NCI-H82 treated with DMSO at 0.1 percent for 48 hours (cell line): ENCODE measurements at regions not wholly inside any gene's neighbourhood (a gene's known extent, or its start where the extent isn't known, plus 50 kb on each side); places are given as distances from the start of the nearest gene placed in this dataset.
A peak's percentile ranks its signal among the peaks of the same experiment; 100 is the strongest.
"Not testable (repeated sequence)": the region's sequence is repeated elsewhere in the genome, so short reads cannot be mapped to it uniquely, and the experiment has no call there.

Experiments
- DNase-seq: peaks from one replicate; lab custom pipeline; 2025; ENCODE audit not compliant: unreplicated experiment; lab: John Stamatoyannopoulos, UW

- no peak for DNase-seq
These were observed 825.6 kb downstream of the MTRR start for GRCh38 chr5:8694545-8694944.

GRCh38 chr5:8695902-8696845, 827.2 kb downstream of the MTRR start:
- DNase-seq = no peak

GRCh38 chr5:8700222-8700621, 831.3 kb downstream of the MTRR start:
- no peak for DNase-seq

GRCh38 chr5:8700671-8701070, 831.7 kb downstream of the MTRR start:
- no peak for DNase-seq

GRCh38 chr5:8701251-8701650, 832.3 kb downstream of the MTRR start:
- DNase-seq = no peak

- DNase-seq = no peak
These were observed 835.4 kb downstream of the SEMA5A start for GRCh38 chr5:8710426-8710930.

GRCh38 chr5:8714198-8714597, 831.7 kb downstream of the SEMA5A start:
- no peak for DNase-seq

GRCh38 chr5:8714861-8715260, 831.0 kb downstream of the SEMA5A start:
- DNase-seq = no peak

- no peak for DNase-seq
These were observed 826.1 kb downstream of the SEMA5A start for GRCh38 chr5:8719796-8720195.

- DNase-seq = no peak
These were observed 825.4 kb downstream of the SEMA5A start for GRCh38 chr5:8720506-8720905.

GRCh38 chr5:8721536-8721935, 824.3 kb downstream of the SEMA5A start:
- DNase-seq = no peak

GRCh38 chr5:8726383-8727036, 819.4 kb downstream of the SEMA5A start:
- no peak for DNase-seq

- DNase-seq = no peak
These were observed 818.5 kb downstream of the SEMA5A start for GRCh38 chr5:8727396-8727795.

- no peak for DNase-seq
These were observed 816.4 kb downstream of the SEMA5A start for GRCh38 chr5:8729437-8729836.

GRCh38 chr5:8730194-8730593, 815.7 kb downstream of the SEMA5A start:
- DNase-seq = no peak

GRCh38 chr5:8731110-8731509, 814.8 kb downstream of the SEMA5A start:
- DNase-seq = not testable (repeated sequence)

GRCh38 chr5:8740595-8740994, 805.3 kb downstream of the SEMA5A start:
- no peak for DNase-seq

- no peak for DNase-seq
These were observed 796.3 kb downstream of the SEMA5A start for GRCh38 chr5:8749556-8749955.

- no peak for DNase-seq
These were observed 795.8 kb downstream of the SEMA5A start for GRCh38 chr5:8750100-8750499.

- DNase-seq = no peak
These were observed 793.9 kb downstream of the SEMA5A start for GRCh38 chr5:8751971-8752370.

- no peak for DNase-seq
These were observed 793.3 kb downstream of the SEMA5A start for GRCh38 chr5:8752595-8752994.

GRCh38 chr5:8756498-8757084, 789.3 kb downstream of the SEMA5A start:
- peak; percentile 22 for DNase-seq
